ENCODE measurements at regions not wholly inside any gene's neighbourhood (a gene's known extent, or its start where the extent isn't known, plus 50 kb on each side); places are given as distances from the start of the nearest gene placed in this dataset.

GRCh38 chr22:27381552-27381951 is 420.0 kb downstream of the MN1 start:
- no peak overlapping the region for H2BK120ac ChIP-seq (replicated peaks; ENCODE audit: low read depth, low read length)
- no peak for DNase-seq (ENCODE audit: low read depth in 1 of 2, low spot score in 2 of 2)
- POLR2A ChIA-PET (ENCODE audit: partially characterized antibody): interaction anchor here (1.1 kb wide), 1 partner anchor 50 kb away, joined by 3 read pairs; no protein-coding TSS in a partner anchor
- H2BK15ac ChIP-seq (ENCODE audit: low read length): no peak overlapping the region
- 0 out of 2 replicates have a peak overlapping the region, but pooled peaks have one; percentile 50 for H2BK12ac ChIP-seq (ENCODE audit: low read depth, low read length)
- peaks cover 0 to 3% (median under 1%) of the 10 kb centered on the region in 4 experiments; a peak in 2 of 7 replicates for H3K4me1 ChIP-seq (replicated peaks in 1 of 4; ENCODE audit: control insufficient read depth in 3 of 4, insufficient read depth in 4 of 4, low read length in 3 of 4)
- 73% methylated on average over 4 of the region's 4 CpGs; no CpG with 5 or more reads in 1 of the 2 experiments for WGBS, 2 experiments (ENCODE audit: extremely low coverage in 1 of 2, insufficient coverage in 1 of 2, insufficient read length in 1 of 2, insufficient replicate concordance in 2 of 2, low coverage in 1 of 2, low lambda C conversion rate in 2 of 2, missing lambda C conversion rate in 1 of 2)
- H4K8ac ChIP-seq (ENCODE audit: extremely low read depth, insufficient read depth, low read length): no peak overlapping the region
- no peaks in the 10 kb centered on the region for H3K23me2 ChIP-seq (ENCODE audit: low read depth, low read length)
- no peak overlapping the region for H3K14ac ChIP-seq (ENCODE audit: insufficient read length)
- H3K9ac ChIP-seq (replicated peaks in 1 of 4; ENCODE audit: extremely low read depth in 1 of 4, low read depth in 3 of 4, low read length in 3 of 4): no peak overlapping the region
- H3K79me1 ChIP-seq (ENCODE audit: low read depth, low read length): no peaks in the 10 kb centered on the region
- H3K36me3 ChIP-seq (ENCODE audit: control insufficient read depth in 2 of 4, insufficient read depth in 4 of 4, low read length in 3 of 4): no peaks in the 10 kb centered on the region
- H3K18ac ChIP-seq (ENCODE audit: extremely low read depth, low read length): no peak overlapping the region
- no peak overlapping the region for H3K27ac ChIP-seq (ENCODE audit: low read depth, low read length)
- H3K79me2 ChIP-seq (ENCODE audit: control insufficient read depth in 1 of 2, insufficient read depth in 2 of 2, low read length in 2 of 2): no peaks in the 10 kb centered on the region
- no peak overlapping the region for H4K91ac ChIP-seq (replicated peaks; ENCODE audit: insufficient read length, low read length)
- FAIRE-seq: no peak
- no peaks in the 10 kb centered on the region for H3K27me3 ChIP-seq (replicated peaks in 1 of 4; ENCODE audit: control insufficient read depth in 3 of 4, extremely low read depth in 1 of 4, insufficient read depth in 3 of 4, low read length in 3 of 4)
- H2AFZ ChIP-seq (ENCODE audit: low read length): no peak overlapping the region
- H3K9me3 ChIP-seq (ENCODE audit: insufficient read depth in 2 of 2, low read depth in 1 of 2, low read length in 1 of 2): no peaks in the 10 kb centered on the region
- no peaks in the 10 kb centered on the region for H4K20me1 ChIP-seq (replicated peaks in 1 of 2; ENCODE audit: control insufficient read depth in 1 of 2, insufficient read depth in 2 of 2, low read length in 2 of 2)
- no peak overlapping the region for H2AK5ac ChIP-seq (ENCODE audit: low read depth, low read length)
- H3K4ac ChIP-seq (replicated peaks; ENCODE audit: insufficient read length, low read depth, low read length): no peak overlapping the region
- H3K4me3 ChIP-seq (ENCODE audit: extremely low read depth in 1 of 4, insufficient read depth in 2 of 4, low read depth in 3 of 4, low read length in 4 of 4): no peak overlapping the region
- CTCF ChIA-PET (ENCODE audit: partially characterized antibody): interaction anchor here (0.6 to 1.8 kb wide), 10 partner anchors 9 to 600 kb away, joined by 3 to 11 read pairs (median 3); no protein-coding TSS in a partner anchor
- no peak overlapping the region for H2BK5ac ChIP-seq (ENCODE audit: low read depth, low read length)
- no peak overlapping the region for H3K4me2 ChIP-seq (ENCODE audit: insufficient read depth in 1 of 2, low read depth in 2 of 2, low read length in 2 of 2)
- H4K5ac ChIP-seq (ENCODE audit: insufficient read length, low read depth, low read length): no peak overlapping the region
- H3K23ac ChIP-seq (ENCODE audit: insufficient read length): no peak overlapping the region
- H2BK20ac ChIP-seq (ENCODE audit: low read length): no peak overlapping the region
- H3K56ac ChIP-seq (replicated peaks; ENCODE audit: insufficient read length, low read depth, low read length): no peak overlapping the region
- no peak for TF ChIP-seq POLR2AphosphoS5 (IDR thresholded peaks at IDR 0.05; ENCODE audit: low read depth, low read length)
- no peak for TF ChIP-seq SAP30 (IDR thresholded peaks at IDR 0.05; ENCODE audit: insufficient read depth, insufficient replicate concordance, low read length)
- TF ChIP-seq RXRA (IDR thresholded peaks at IDR 0.05; ENCODE audit: insufficient read depth, low read depth, low read length): no peak
- TF ChIP-seq CTBP2 (IDR thresholded peaks at IDR 0.05; ENCODE audit: borderline replicate concordance, insufficient read depth, insufficient read length, low read length): no peak
- TF ChIP-seq SP4 (IDR thresholded peaks at IDR 0.05; ENCODE audit: low read length): no peak
- TF ChIP-seq EGR1 (IDR thresholded peaks at IDR 0.05; ENCODE audit: borderline replicate concordance, low read depth, low read length): no peak
- no peak for TF ChIP-seq SIRT6 (IDR thresholded peaks at IDR 0.05; ENCODE audit: low read length)

All from H1 (cell line).